ENCODE measurements at regions not wholly inside any gene's neighbourhood (a gene's known extent, or its start where the extent isn't known, plus 50 kb on each side); places are given as distances from the start of the nearest gene placed in this dataset.
A peak's percentile ranks its signal among the peaks of the same experiment; 100 is the strongest.

GRCh38 chr13:73901324-73902068 is 232.7 kb downstream of the KLF12 start:
- TF ChIP-seq CTCF (IDR thresholded peaks at IDR 0.05; ENCODE audit: unreplicated experiment in 3 of 3), result no peak
- Mint-ChIP-seq H3K4me1 (peaks cover 34% of the 10 kb centered on the region), H3K4me3 (no peak overlapping the region), H3K36me3 (ENCODE audit: low read depth) (no peaks in the 10 kb centered on the region), H3K9me3 (no peaks in the 10 kb centered on the region), H3K27ac (peak overlapping the region in 1 of 3 experiments; percentile 30), H3K27me3 (ENCODE audit: low read depth) (no peaks in the 10 kb centered on the region)

GRCh38 chr13:73900591-73900990 is 233.6 kb downstream of the KLF12 start:
- H3K4me1 Mint-ChIP-seq, result peaks cover 34% of the 10 kb centered on the region
- H3K9me3 Mint-ChIP-seq, result no peaks in the 10 kb centered on the region
- H3K27ac Mint-ChIP-seq, result no peak overlapping the region
- TF ChIP-seq CTCF (IDR thresholded peaks at IDR 0.05; ENCODE audit: unreplicated experiment in 3 of 3), result no peak
- no peak overlapping the region for H3K4me3 Mint-ChIP-seq
- H3K27me3 Mint-ChIP-seq (ENCODE audit: low read depth), result no peaks in the 10 kb centered on the region
- H3K36me3 Mint-ChIP-seq (ENCODE audit: low read depth), result peaks cover under 1% of the 10 kb centered on the region

- Mint-ChIP-seq H3K9me3 (no peaks in the 10 kb centered on the region), H3K4me3 (no peak overlapping the region), H3K27me3 (ENCODE audit: low read depth) (no peaks in the 10 kb centered on the region), H3K36me3 (ENCODE audit: low read depth) (peaks cover 5% of the 10 kb centered on the region), H3K27ac (no peak overlapping the region), H3K4me1 (peaks cover 34% of the 10 kb centered on the region)
- TF ChIP-seq CTCF (IDR thresholded peaks at IDR 0.05; ENCODE audit: unreplicated experiment in 3 of 3), result no peak
These were observed 235.3 kb downstream of the KLF12 start for GRCh38 chr13:73898899-73899298.

GRCh38 chr13:73898276-73898675 is 235.9 kb downstream of the KLF12 start:
- Mint-ChIP-seq H3K4me1 (peaks cover 34% of the 10 kb centered on the region), H3K27ac (no peak overlapping the region), H3K36me3 (ENCODE audit: low read depth) (peaks cover 8% of the 10 kb centered on the region), H3K27me3 (ENCODE audit: low read depth) (no peaks in the 10 kb centered on the region), H3K4me3 (no peak overlapping the region), H3K9me3 (no peaks in the 10 kb centered on the region)
- no peak for TF ChIP-seq CTCF (IDR thresholded peaks at IDR 0.05; ENCODE audit: unreplicated experiment in 3 of 3)

- H3K27ac Mint-ChIP-seq, result no peak overlapping the region
- H3K36me3 Mint-ChIP-seq (ENCODE audit: low read depth), result peaks cover 8% of the 10 kb centered on the region
- no peak overlapping the region for H3K4me3 Mint-ChIP-seq
- peaks cover 17% of the 10 kb centered on the region for H3K4me1 Mint-ChIP-seq
- no peaks in the 10 kb centered on the region for H3K9me3 Mint-ChIP-seq
- H3K27me3 Mint-ChIP-seq (ENCODE audit: low read depth), result no peaks in the 10 kb centered on the region
- no peak for TF ChIP-seq CTCF (IDR thresholded peaks at IDR 0.05; ENCODE audit: unreplicated experiment in 3 of 3)
These were observed 239.1 kb downstream of the KLF12 start for GRCh38 chr13:73894995-73895571.

GRCh38 chr13:73893833-73894232 is 240.4 kb downstream of the KLF12 start:
- Mint-ChIP-seq H3K4me1 (peaks cover 12% of the 10 kb centered on the region), H3K36me3 (ENCODE audit: low read depth) (peaks cover 8% of the 10 kb centered on the region)
- no peak for TF ChIP-seq CTCF (IDR thresholded peaks at IDR 0.05; ENCODE audit: unreplicated experiment in 3 of 3)

More at GRCh38 chr13:73893833-73894232, 240.4 kb downstream of the KLF12 start:
- H3K4me3 Mint-ChIP-seq, result no peak overlapping the region
- H3K27ac Mint-ChIP-seq, result no peak overlapping the region
- no peaks in the 10 kb centered on the region for H3K27me3 Mint-ChIP-seq (ENCODE audit: low read depth)
- no peaks in the 10 kb centered on the region for H3K9me3 Mint-ChIP-seq

All from nephron (organoid).